HCT116 (cell line): ENCODE measurements at regions not wholly inside any gene's neighbourhood (a gene's known extent, or its start where the extent isn't known, plus 50 kb on each side); places are given as distances from the start of the nearest gene placed in this dataset.

Source experiments
- ATAC-seq: fragments of 200-7000 bp; cut with Tn5 transposase; 2 replicates; pipeline ENCODE4 v1.9.1; 2020; ENCODE audit warnings: mild to moderate bottlenecking, moderate library complexity
- BruUV-seq: library from RNA; stranded (reverse); fragments of 400-500 nt; replicated peaks from 2 replicates; lab custom pipeline; 2021; lab: Mats Ljungman, UMichigan
- CTCF ChIA-PET: fragments of 300-600 bp; sonication (Branson Sonifier 250); formaldehyde crosslinking; loops from one replicate; lab custom pipeline; 2021; ENCODE audit warnings: antibody characterized with exemption; lab: Charles Lee
- POLR2A ChIA-PET: fragments of 300-600, 350-600 bp; sonication (Branson Sonifier 250); formaldehyde crosslinking; loops from one replicate; lab custom pipeline; 2021; ENCODE audit warnings: antibody characterized with exemption; lab: Charles Lee
- RAD21 ChIA-PET, 2 experiments: fragments of 300-600 bp; sonication (Branson Sonifier 250); formaldehyde crosslinking; loops; one replicate each; lab custom pipeline; 2023; ENCODE audit warnings: low total read pairs in 2 of 2; ENCODE audit not compliant: uncharacterized antibody in 2 of 2, unreplicated experiment in 2 of 2, low non-redundant PET in 1 of 2; lab: Charles Lee
- DNase-seq: peaks from one replicate; pipeline ENCODE4 v3.0.0-alpha.2; 2010; ENCODE audit warnings: low read depth, low spot score
- H2AFZ ChIP-seq: fragments of 200-600 bp; shearing (Covaris generic), sonication (generic); 2 replicates; pipeline ENCODE4 v1.6.1; 2017; ENCODE audit warnings: low read depth, mixed run types, mixed read lengths, antibody characterized with exemption, low read length; ENCODE audit not compliant: poor library complexity, severe bottlenecking
- H3K27ac ChIP-seq: 2 replicates; pipeline ENCODE4 v1.5.1; 2012; ENCODE audit warnings: low read depth, low read length
- H3K27me3 ChIP-seq: fragments of 200-600 bp; sonication (generic); 2 replicates; pipeline ENCODE4 v1.6.1; 2016; ENCODE audit warnings: mixed run types, low read length, mixed read lengths; ENCODE audit not compliant: insufficient read depth
- H3K36me3 ChIP-seq, 2 experiments: fragments of 200-500 bp in 1 of 2; fragments of 200-600 bp in 1 of 2; sonication (Bioruptor generic) in 1 of 2; sonication (generic) in 1 of 2; 2 replicates each; pipeline versions ENCODE4 v1.5.1 to v1.6.1; 2014 to 2016; ENCODE audit warnings: low read length in 2 of 2, inconsistent platforms in 1 of 2, mixed read lengths in 1 of 2, mixed run types in 1 of 2; ENCODE audit not compliant: insufficient read depth in 2 of 2, control insufficient read depth in 1 of 2
- H3K4me1 ChIP-seq, 2 experiments: fragments of 200-600 bp in 1 of 2; sonication (generic) in 1 of 2; 2 replicates each; pipeline versions ENCODE4 v1.5.1 to v1.6.1; 2012 to 2017; ENCODE audit warnings: low read length in 2 of 2, inconsistent platforms in 1 of 2, mild to moderate bottlenecking in 1 of 2, mixed read lengths in 1 of 2, mixed run types in 1 of 2, moderate library complexity in 1 of 2; ENCODE audit not compliant: insufficient read depth in 2 of 2, control insufficient read depth in 1 of 2
- H3K4me2 ChIP-seq: fragments of 200-600 bp; sonication (generic); 2 replicates; pipeline ENCODE4 v1.6.1; 2017; ENCODE audit warnings: mixed run types, low read length, mixed read lengths
- H3K4me3 ChIP-seq, 2 experiments: fragments of 200-600 bp in 1 of 2; sonication (generic) in 1 of 2; replicated peaks in 1 of 2; 2 replicates each; pipeline ENCODE4 v1.5.1; 2011 to 2016; ENCODE audit warnings: low read length in 2 of 2, control low read depth in 1 of 2, low read depth in 1 of 2, mild to moderate bottlenecking in 1 of 2, mixed read lengths in 1 of 2, mixed run types in 1 of 2
- H3K79me2 ChIP-seq: fragments of 200-600 bp; sonication (generic); 2 replicates; pipeline ENCODE4 v1.6.1; 2017; ENCODE audit warnings: mild to moderate bottlenecking, mixed run types, low read length, moderate library complexity, mixed read lengths; ENCODE audit not compliant: insufficient read depth
- H3K9ac ChIP-seq: fragments of 200-600 bp; sonication (generic); 2 replicates; pipeline ENCODE4 v1.6.1; 2016; ENCODE audit warnings: low read length, mixed read lengths
- H3K9me2 ChIP-seq: fragments of 200-600 bp; sonication (generic), shearing (Covaris generic); 2 replicates; pipeline ENCODE4 v1.6.1; 2017; ENCODE audit warnings: mixed run types, mild to moderate bottlenecking, moderate library complexity; ENCODE audit not compliant: insufficient read depth
- H3K9me3 ChIP-seq, 2 experiments: fragments of 200-500 bp in 1 of 2; fragments of 200-600 bp in 1 of 2; sonication (Bioruptor generic) in 1 of 2; sonication (generic) in 1 of 2; 2 replicates each; pipeline ENCODE4 v1.6.1; 2014 to 2017; ENCODE audit warnings: low read length in 2 of 2, mixed read lengths in 2 of 2, inconsistent platforms in 1 of 2, low read depth in 1 of 2, mild to moderate bottlenecking in 1 of 2, mixed run types in 1 of 2, moderate library complexity in 1 of 2; ENCODE audit not compliant: control insufficient read depth in 1 of 2, insufficient read depth in 1 of 2
- H4K20me1 ChIP-seq: fragments of 200-600 bp; sonication (generic), shearing (Covaris generic); 2 replicates; pipeline ENCODE4 v1.6.1; 2017; ENCODE audit warnings: mixed run types, mild to moderate bottlenecking, moderate library complexity; ENCODE audit not compliant: insufficient read depth
- CBX3 ChIP-seq: IDR thresholded peaks from 2 replicates; pipeline ENCODE4 v1.6.1; 2012; ENCODE audit warnings: low read depth
- CEBPB ChIP-seq: IDR thresholded peaks from 2 replicates; pipeline ENCODE4 v1.6.1; 2012; ENCODE audit warnings: low read depth
- EGR1 ChIP-seq: IDR thresholded peaks from 2 replicates; pipeline ENCODE4 v1.6.1; 2012; ENCODE audit warnings: low read depth
- ELF1 ChIP-seq: IDR thresholded peaks from 2 replicates; pipeline ENCODE4 v1.6.1; 2012; ENCODE audit warnings: low read depth, borderline replicate concordance
- EZH2phosphoT487 ChIP-seq: fragments of 200-600 bp; IDR thresholded peaks from 2 replicates; pipeline ENCODE4 v1.6.1; 2018; ENCODE audit warnings: antibody characterized with exemption, borderline replicate concordance
- FOSL1 ChIP-seq: IDR thresholded peaks from 2 replicates; pipeline ENCODE4 v1.6.1; 2012; ENCODE audit warnings: low read depth
- JUND ChIP-seq: IDR thresholded peaks from 2 replicates; pipeline ENCODE4 v1.6.1; 2012
- POLR2A ChIP-seq: IDR thresholded peaks from 2 replicates; pipeline ENCODE4 v1.7.0; 2011; ENCODE audit warnings: borderline replicate concordance; ENCODE audit not compliant: insufficient read depth, insufficient read length; ENCODE audit errors: extremely low read depth
- POLR2AphosphoS5 ChIP-seq: IDR thresholded peaks from 2 replicates; pipeline ENCODE4 v1.6.1; 2011; ENCODE audit warnings: mild to moderate bottlenecking, low read depth, low read length, moderate library complexity
- RAD21 ChIP-seq: IDR thresholded peaks from 2 replicates; pipeline ENCODE4 v1.6.1; 2012; ENCODE audit warnings: low read depth, mild to moderate bottlenecking
- SIN3A ChIP-seq: IDR thresholded peaks from 2 replicates; pipeline ENCODE4 v1.6.1; 2012; ENCODE audit warnings: low read depth
- SP1 ChIP-seq: IDR thresholded peaks from 2 replicates; pipeline ENCODE4 v1.6.1; 2012; ENCODE audit warnings: low read depth
- SRF ChIP-seq: IDR thresholded peaks from 2 replicates; pipeline ENCODE4 v1.6.1; 2012; ENCODE audit warnings: low read depth
- ZFX ChIP-seq: fragments of 450-650 bp; IDR thresholded peaks from 2 replicates; pipeline ENCODE4 v1.6.1; 2017
- intact Hi-C: fragments of 100-400 bp; cut with micrococcal nuclease; formaldehyde crosslinking; loops from 2 replicates; pipeline ENCODE4 v1.10.0; 2022
- TF ChIP-seq, protein P1 (sequence below): IDR thresholded peaks from 2 replicates; pipeline ENCODE4 v1.6.1; 2012
- TF ChIP-seq, protein P2 (sequence below), 3 experiments: fragments of 200-600 bp in 1 of 3; sonication (generic) in 1 of 3; IDR thresholded peaks in 2 of 3; conservative IDR thresholded peaks in 1 of 3; 2 replicates each; pipeline ENCODE4 v1.5.1; 2012 to 2017; ENCODE audit warnings: low read depth in 2 of 3, low read length in 2 of 3, antibody characterized with exemption in 1 of 3, borderline replicate concordance in 1 of 3, control low read depth in 1 of 3, mild to moderate bottlenecking in 1 of 3, mixed read lengths in 1 of 3, mixed run types in 1 of 3, moderate library complexity in 1 of 3; ENCODE audit not compliant: insufficient read depth in 1 of 3
- TF ChIP-seq, protein P3 (sequence below): IDR thresholded peaks from 2 replicates; pipeline ENCODE4 v1.6.1; 2011; ENCODE audit warnings: mild to moderate bottlenecking, low read length, moderate library complexity; ENCODE audit not compliant: insufficient replicate concordance; ENCODE audit errors: extremely low read depth
- TF ChIP-seq, protein P4 (sequence below): IDR thresholded peaks from 2 replicates; pipeline ENCODE4 v1.6.1; 2012

GRCh38 chr12:38424436-38424835 lies 107.9 kb downstream of the ALG10B start:
- no peaks in the 10 kb centered on the region for H3K36me3 ChIP-seq
- POLR2A ChIA-PET, result no interaction called here
- H2AFZ ChIP-seq, result no peak overlapping the region
- no TSS peak for BruUV-seq
- no peak overlapping the region for H3K27ac ChIP-seq
- no peak overlapping the region for H3K4me3 ChIP-seq
- H3K4me2 ChIP-seq, result no peak overlapping the region
- H3K79me2 ChIP-seq, result no peaks in the 10 kb centered on the region
- no peaks in the 10 kb centered on the region for H4K20me1 ChIP-seq
- no peaks in the 10 kb centered on the region for H3K27me3 ChIP-seq
- no peaks in the 10 kb centered on the region for H3K9me2 ChIP-seq
- no peaks in the 10 kb centered on the region for H3K4me1 ChIP-seq
- ATAC-seq (no peak), DNase-seq (no peak)
- no peaks in the 10 kb centered on the region for H3K9me3 ChIP-seq
- TF ChIP-seq EZH2phosphoT487, result no peak
- no peak for TF ChIP-seq RAD21
- TF ChIP-seq ELF1, result no peak
- no peak for TF ChIP-seq CBX3
- no peak for TF ChIP-seq JUND
- no peak for TF ChIP-seq ZFX
- no peak for TF ChIP-seq CEBPB
- no peak for TF ChIP-seq SIN3A
- no peak for TF ChIP-seq SRF
- TF ChIP-seq POLR2A, result no peak
- TF ChIP-seq, protein P1, sequence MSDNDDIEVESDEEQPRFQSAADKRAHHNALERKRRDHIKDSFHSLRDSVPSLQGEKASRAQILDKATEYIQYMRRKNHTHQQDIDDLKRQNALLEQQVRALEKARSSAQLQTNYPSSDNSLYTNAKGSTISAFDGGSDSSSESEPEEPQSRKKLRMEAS, result no peak
- TF ChIP-seq FOSL1, result no peak
- TF ChIP-seq, protein P2, sequence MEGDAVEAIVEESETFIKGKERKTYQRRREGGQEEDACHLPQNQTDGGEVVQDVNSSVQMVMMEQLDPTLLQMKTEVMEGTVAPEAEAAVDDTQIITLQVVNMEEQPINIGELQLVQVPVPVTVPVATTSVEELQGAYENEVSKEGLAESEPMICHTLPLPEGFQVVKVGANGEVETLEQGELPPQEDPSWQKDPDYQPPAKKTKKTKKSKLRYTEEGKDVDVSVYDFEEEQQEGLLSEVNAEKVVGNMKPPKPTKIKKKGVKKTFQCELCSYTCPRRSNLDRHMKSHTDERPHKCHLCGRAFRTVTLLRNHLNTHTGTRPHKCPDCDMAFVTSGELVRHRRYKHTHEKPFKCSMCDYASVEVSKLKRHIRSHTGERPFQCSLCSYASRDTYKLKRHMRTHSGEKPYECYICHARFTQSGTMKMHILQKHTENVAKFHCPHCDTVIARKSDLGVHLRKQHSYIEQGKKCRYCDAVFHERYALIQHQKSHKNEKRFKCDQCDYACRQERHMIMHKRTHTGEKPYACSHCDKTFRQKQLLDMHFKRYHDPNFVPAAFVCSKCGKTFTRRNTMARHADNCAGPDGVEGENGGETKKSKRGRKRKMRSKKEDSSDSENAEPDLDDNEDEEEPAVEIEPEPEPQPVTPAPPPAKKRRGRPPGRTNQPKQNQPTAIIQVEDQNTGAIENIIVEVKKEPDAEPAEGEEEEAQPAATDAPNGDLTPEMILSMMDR (IDR thresholded peaks at IDR 0.05 in 2 of 3, conservative IDR thresholded peaks at IDR 0.05 in 1 of 3; ENCODE audit: borderline replicate concordance in 1 of 3, insufficient read depth in 1 of 3, low read depth in 2 of 3, low read length in 2 of 3), result no peak
- TF ChIP-seq, protein P3, sequence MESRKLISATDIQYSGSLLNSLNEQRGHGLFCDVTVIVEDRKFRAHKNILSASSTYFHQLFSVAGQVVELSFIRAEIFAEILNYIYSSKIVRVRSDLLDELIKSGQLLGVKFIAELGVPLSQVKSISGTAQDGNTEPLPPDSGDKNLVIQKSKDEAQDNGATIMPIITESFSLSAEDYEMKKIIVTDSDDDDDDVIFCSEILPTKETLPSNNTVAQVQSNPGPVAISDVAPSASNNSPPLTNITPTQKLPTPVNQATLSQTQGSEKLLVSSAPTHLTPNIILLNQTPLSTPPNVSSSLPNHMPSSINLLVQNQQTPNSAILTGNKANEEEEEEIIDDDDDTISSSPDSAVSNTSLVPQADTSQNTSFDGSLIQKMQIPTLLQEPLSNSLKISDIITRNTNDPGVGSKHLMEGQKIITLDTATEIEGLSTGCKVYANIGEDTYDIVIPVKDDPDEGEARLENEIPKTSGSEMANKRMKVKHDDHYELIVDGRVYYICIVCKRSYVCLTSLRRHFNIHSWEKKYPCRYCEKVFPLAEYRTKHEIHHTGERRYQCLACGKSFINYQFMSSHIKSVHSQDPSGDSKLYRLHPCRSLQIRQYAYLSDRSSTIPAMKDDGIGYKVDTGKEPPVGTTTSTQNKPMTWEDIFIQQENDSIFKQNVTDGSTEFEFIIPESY, result no peak
- TF ChIP-seq EGR1, result no peak
- TF ChIP-seq POLR2AphosphoS5, result no peak
- TF ChIP-seq, protein P4, sequence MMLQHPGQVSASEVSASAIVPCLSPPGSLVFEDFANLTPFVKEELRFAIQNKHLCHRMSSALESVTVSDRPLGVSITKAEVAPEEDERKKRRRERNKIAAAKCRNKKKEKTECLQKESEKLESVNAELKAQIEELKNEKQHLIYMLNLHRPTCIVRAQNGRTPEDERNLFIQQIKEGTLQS, result no peak
- no peak for TF ChIP-seq SP1
- intact Hi-C loops, result no loop called here
- no peak overlapping the region for H3K9ac ChIP-seq
- CTCF ChIA-PET, result no interaction called here
- RAD21 ChIA-PET, result no interaction called here
